ENCODE measurements at regions not wholly inside any gene's neighbourhood (a gene's known extent, or its start where the extent isn't known, plus 50 kb on each side); places are given as distances from the start of the nearest gene placed in this dataset.

DNA sequence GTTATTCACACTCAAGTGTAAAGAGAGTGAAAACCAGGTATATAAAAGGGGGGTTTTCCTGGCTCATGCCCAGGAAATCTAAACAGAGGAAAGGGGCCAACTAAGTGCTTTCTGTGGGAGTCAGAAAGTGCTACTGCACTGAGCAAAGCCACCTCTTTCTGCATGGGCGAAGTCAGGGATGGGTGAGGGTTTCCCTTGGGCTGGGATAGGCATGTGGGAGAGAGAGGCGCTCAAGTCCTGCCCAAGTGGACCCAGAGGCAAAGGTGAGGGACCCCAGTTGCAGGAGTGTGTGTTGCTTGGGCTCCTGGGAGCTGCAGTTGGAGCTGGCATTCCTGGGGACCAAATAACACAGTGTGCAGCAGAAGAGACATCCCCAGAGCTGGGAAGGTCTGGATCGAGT lies 65.9 kb downstream of the PRR15 start:
- TF ChIP-seq POLR2AphosphoS5 (IDR thresholded peaks at IDR 0.05; ENCODE audit: low read depth, low read length) (no peak), POLR2A (IDR thresholded peaks at IDR 0.05; ENCODE audit: low read depth, low read length) (no peak), TAF1 (IDR thresholded peaks at IDR 0.05; ENCODE audit: borderline replicate concordance, low read depth, low read length) (no peak)
